ENCODE measurements at regions not wholly inside any gene's neighbourhood (a gene's known extent, or its start where the extent isn't known, plus 50 kb on each side); places are given as distances from the start of the nearest gene placed in this dataset.

DNA sequence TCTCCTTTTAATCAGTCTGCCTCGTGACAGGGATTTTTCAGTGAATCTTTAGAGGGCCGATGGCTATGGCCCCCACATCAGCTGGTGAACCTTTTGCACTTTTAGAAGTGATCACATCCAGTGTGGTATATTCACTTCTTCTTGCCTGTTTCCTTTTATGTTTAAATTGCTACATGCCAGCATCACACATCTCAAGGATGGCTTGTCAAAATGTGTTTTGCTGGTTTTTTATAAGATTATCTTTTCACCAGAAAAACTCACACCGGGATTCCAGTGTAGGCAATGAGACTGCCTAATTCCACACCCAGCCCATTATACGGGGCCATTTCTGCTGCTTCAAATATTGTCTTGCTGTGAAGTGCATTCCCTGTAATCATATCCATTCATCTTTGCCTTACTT is 1151.7 kb upstream of the ADGRL4 start:
- Histone ChIP-seq H3K4me3 (replicated peaks; ENCODE audit: insufficient read depth, low read length) (no peak overlapping the region), H3K27ac (replicated peaks) (no peak overlapping the region), H3K27me3 (ENCODE audit: insufficient read depth, poor library complexity, severe bottlenecking) (no peaks in the 10 kb centered on the region)
- no peak for DNase-seq (ENCODE audit: low read depth in 1 of 2, low spot score in 1 of 2)
- TF ChIP-seq POLR2AphosphoS5 (IDR thresholded peaks at IDR 0.05; ENCODE audit: low read depth) (no peak), GABPA (IDR thresholded peaks at IDR 0.05; ENCODE audit: low read depth) (no peak), SPI1 (IDR thresholded peaks at IDR 0.05; ENCODE audit: borderline replicate concordance, low read depth) (no peak)

DNA sequence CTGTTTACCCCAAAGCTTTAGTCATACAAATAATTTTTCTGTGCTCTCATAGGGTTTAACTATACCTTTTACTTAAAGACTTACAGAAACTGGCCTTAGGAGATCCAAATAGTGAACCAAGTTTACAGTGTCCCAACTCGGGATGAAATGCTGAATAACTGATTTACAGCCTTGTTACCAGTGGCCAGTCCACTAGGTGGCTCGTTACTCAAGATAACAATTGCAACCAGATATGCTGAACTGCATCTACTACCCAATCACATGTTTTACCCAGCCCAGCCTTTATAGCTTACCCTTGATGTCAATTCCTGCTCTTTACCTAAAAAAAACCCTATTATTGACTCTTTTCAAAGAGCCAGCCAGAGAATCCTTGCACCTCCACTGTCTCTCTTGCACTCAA is 1148.8 kb upstream of the ADGRL4 start:
- DNase-seq (ENCODE audit: low read depth in 1 of 2, low spot score in 1 of 2) = no peak
- Histone ChIP-seq H3K27me3 (ENCODE audit: insufficient read depth, poor library complexity, severe bottlenecking) (no peaks in the 10 kb centered on the region), H3K27ac (replicated peaks) (no peak overlapping the region), H3K4me3 (replicated peaks; ENCODE audit: insufficient read depth, low read length) (no peak overlapping the region)
- TF ChIP-seq, protein P1, sequence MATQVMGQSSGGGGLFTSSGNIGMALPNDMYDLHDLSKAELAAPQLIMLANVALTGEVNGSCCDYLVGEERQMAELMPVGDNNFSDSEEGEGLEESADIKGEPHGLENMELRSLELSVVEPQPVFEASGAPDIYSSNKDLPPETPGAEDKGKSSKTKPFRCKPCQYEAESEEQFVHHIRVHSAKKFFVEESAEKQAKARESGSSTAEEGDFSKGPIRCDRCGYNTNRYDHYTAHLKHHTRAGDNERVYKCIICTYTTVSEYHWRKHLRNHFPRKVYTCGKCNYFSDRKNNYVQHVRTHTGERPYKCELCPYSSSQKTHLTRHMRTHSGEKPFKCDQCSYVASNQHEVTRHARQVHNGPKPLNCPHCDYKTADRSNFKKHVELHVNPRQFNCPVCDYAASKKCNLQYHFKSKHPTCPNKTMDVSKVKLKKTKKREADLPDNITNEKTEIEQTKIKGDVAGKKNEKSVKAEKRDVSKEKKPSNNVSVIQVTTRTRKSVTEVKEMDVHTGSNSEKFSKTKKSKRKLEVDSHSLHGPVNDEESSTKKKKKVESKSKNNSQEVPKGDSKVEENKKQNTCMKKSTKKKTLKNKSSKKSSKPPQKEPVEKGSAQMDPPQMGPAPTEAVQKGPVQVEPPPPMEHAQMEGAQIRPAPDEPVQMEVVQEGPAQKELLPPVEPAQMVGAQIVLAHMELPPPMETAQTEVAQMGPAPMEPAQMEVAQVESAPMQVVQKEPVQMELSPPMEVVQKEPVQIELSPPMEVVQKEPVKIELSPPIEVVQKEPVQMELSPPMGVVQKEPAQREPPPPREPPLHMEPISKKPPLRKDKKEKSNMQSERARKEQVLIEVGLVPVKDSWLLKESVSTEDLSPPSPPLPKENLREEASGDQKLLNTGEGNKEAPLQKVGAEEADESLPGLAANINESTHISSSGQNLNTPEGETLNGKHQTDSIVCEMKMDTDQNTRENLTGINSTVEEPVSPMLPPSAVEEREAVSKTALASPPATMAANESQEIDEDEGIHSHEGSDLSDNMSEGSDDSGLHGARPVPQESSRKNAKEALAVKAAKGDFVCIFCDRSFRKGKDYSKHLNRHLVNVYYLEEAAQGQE (IDR thresholded peaks at IDR 0.05; ENCODE audit: insufficient replicate concordance, low read depth) = no peak
- no peak for TF ChIP-seq SPI1 (IDR thresholded peaks at IDR 0.05; ENCODE audit: borderline replicate concordance, low read depth)
- no peak for TF ChIP-seq GABPA (IDR thresholded peaks at IDR 0.05; ENCODE audit: low read depth)
- no peak for TF ChIP-seq CTCF (IDR thresholded peaks at IDR 0.05; ENCODE audit: insufficient read depth, low read length)
- no peak for TF ChIP-seq POLR2AphosphoS5 (IDR thresholded peaks at IDR 0.05; ENCODE audit: low read depth)

DNA sequence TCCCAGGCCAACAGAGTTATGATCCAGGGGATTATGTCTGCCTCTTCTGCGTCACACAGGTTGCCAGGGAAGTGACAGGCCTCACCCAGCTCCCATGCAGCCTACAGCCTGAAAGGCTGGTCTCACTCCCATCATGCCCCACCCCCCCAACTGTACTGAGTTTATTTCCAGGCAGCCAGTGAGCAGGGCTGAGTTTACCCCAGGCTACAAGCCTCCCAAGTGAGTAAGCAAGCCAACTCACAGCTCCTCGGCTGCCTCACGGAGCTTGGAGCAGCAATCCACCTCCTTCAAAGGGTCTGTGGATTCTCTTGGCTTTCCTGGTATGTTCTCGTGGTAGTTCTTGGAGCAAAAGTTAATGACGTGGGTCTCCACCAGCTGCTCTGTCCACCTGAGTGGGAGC is 1147.6 kb upstream of the ADGRL4 start:
- no peak overlapping the region for H3K4me3 ChIP-seq (replicated peaks; ENCODE audit: insufficient read depth, low read length)
- DNase-seq (ENCODE audit: low read depth in 1 of 2, low spot score in 1 of 2) = no peak
- TF ChIP-seq SPI1 (IDR thresholded peaks at IDR 0.05; ENCODE audit: borderline replicate concordance, low read depth) (no peak), GABPA (IDR thresholded peaks at IDR 0.05; ENCODE audit: low read depth) (no peak), CTCF (IDR thresholded peaks at IDR 0.05; ENCODE audit: insufficient read depth, low read length) (no peak), POLR2AphosphoS5 (IDR thresholded peaks at IDR 0.05; ENCODE audit: low read depth) (no peak)
- TF ChIP-seq, protein P1 (IDR thresholded peaks at IDR 0.05; ENCODE audit: insufficient replicate concordance, low read depth) = no peak
- no peak overlapping the region for H3K27ac ChIP-seq (replicated peaks)
- H3K27me3 ChIP-seq (ENCODE audit: insufficient read depth, poor library complexity, severe bottlenecking) = no peaks in the 10 kb centered on the region

DNA sequence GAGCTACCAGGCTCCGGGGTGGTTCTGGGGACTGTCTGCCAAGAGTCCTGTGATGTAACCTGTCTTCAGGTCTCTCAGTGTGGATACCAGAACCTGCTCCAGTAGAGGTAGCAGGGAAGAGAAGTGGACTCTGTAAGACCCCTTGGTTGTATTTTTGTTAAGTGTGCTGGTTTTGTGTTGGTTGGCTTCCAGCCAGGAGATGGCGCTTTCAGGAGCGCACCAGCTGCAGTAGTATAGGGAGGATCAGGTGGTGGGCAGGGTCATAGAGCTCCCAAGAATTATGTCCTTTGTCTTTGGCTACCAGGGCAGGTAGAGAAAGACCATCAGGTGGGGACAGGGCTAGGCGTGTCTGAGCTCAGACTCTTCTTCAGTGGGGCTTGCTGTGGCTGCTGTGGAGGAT is 1147.2 kb upstream of the ADGRL4 start:
- H3K27me3 ChIP-seq (ENCODE audit: insufficient read depth, poor library complexity, severe bottlenecking) = no peaks in the 10 kb centered on the region
- no peak overlapping the region for H3K4me3 ChIP-seq (replicated peaks; ENCODE audit: insufficient read depth, low read length)
- TF ChIP-seq, protein P1 (IDR thresholded peaks at IDR 0.05; ENCODE audit: insufficient replicate concordance, low read depth) = no peak
- TF ChIP-seq POLR2AphosphoS5 (IDR thresholded peaks at IDR 0.05; ENCODE audit: low read depth) (no peak), CTCF (IDR thresholded peaks at IDR 0.05; ENCODE audit: insufficient read depth, low read length) (no peak), SPI1 (IDR thresholded peaks at IDR 0.05; ENCODE audit: borderline replicate concordance, low read depth) (no peak), GABPA (IDR thresholded peaks at IDR 0.05; ENCODE audit: low read depth) (no peak)
- H3K27ac ChIP-seq (replicated peaks) = no peak overlapping the region
- no peak for DNase-seq (ENCODE audit: low read depth in 1 of 2, low spot score in 1 of 2)
